ENCODE measurements at regions not wholly inside any gene's neighbourhood (a gene's known extent, or its start where the extent isn't known, plus 50 kb on each side); places are given as distances from the start of the nearest gene placed in this dataset.

GRCh38 chr18:29406996-29407395 is 1230.1 kb upstream of the CDH2 start:
- TF ChIP-seq POLR2A (IDR thresholded peaks at IDR 0.05) (no peak), CTCF (IDR thresholded peaks at IDR 0.05) (no peak)

Measured in body of pancreas (tissue), 4 donors.